ENCODE measurements at regions not wholly inside any gene's neighbourhood (a gene's known extent, or its start where the extent isn't known, plus 50 kb on each side); places are given as distances from the start of the nearest gene placed in this dataset.

DNA sequence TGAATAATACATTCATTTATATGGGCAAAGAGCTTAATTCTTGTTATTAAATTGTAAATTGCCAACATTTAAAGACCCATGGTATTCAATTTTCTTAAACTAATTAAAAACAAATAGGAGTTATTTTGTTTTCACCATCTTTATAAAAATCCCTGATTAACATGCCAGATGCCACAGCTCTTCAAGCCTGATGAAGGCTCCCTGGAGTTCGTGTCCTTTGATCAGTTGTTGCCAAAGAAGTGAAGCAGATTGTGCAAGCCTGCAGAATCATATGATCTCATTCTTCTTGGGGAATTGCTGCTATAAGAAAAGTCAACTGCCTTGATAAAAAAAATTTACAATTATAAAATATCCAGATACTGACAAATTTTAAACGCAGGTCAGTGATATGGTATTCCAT lies 288.3 kb upstream of the PPFIA2 start:
- Mint-ChIP-seq H3K36me3 (ENCODE audit: unreplicated experiment) (no peaks in the 10 kb centered on the region), H3K4me1 (ENCODE audit: unreplicated experiment) (no peaks in the 10 kb centered on the region), H3K4me3 (ENCODE audit: unreplicated experiment) (no peak overlapping the region), H3K9me3 (ENCODE audit: unreplicated experiment) (peaks cover 6% of the 10 kb centered on the region), H3K27me3 (ENCODE audit: unreplicated experiment) (no peaks in the 10 kb centered on the region), H3K27ac (ENCODE audit: unreplicated experiment) (no peak overlapping the region)
- TF ChIP-seq, protein P1, sequence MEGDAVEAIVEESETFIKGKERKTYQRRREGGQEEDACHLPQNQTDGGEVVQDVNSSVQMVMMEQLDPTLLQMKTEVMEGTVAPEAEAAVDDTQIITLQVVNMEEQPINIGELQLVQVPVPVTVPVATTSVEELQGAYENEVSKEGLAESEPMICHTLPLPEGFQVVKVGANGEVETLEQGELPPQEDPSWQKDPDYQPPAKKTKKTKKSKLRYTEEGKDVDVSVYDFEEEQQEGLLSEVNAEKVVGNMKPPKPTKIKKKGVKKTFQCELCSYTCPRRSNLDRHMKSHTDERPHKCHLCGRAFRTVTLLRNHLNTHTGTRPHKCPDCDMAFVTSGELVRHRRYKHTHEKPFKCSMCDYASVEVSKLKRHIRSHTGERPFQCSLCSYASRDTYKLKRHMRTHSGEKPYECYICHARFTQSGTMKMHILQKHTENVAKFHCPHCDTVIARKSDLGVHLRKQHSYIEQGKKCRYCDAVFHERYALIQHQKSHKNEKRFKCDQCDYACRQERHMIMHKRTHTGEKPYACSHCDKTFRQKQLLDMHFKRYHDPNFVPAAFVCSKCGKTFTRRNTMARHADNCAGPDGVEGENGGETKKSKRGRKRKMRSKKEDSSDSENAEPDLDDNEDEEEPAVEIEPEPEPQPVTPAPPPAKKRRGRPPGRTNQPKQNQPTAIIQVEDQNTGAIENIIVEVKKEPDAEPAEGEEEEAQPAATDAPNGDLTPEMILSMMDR (IDR thresholded peaks at IDR 0.05), result no peak
- no peak for DNase-seq (ENCODE audit: extremely low spot score, unreplicated experiment)

DNA sequence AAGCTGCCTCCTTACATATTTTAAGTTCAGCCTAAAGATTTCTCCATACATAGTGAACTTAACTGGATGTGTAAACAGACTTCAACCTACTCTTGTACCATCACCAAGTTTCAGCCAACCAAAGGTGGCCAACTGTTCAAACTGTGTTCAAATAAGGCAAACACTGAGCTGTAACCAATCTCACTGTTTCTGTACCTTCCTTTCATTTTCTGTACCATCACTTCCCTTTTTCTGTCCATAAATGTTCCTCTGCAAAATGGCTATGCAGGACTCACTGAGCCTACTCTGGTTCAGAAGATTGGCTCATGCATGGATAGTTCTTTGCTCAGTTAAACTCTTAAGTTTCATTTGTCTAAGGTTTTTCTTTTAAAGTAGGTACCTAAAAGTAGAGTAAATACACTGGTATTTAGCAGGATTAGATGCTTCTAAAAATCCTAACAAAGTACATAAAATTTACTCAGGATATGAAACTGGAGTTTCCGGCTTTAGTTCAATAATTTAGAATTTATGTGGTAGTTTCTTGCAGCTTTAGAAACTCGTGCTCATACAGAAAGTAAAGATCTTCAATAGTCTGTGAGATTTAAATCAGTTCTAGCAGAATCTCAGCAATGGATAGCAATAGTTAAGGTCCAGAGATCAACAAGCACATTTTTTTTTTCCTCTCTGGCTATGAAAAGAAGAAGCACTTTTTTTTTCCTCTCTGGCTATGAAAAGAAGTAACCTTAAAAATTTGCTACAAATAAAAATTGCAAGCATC lies 282.0 kb upstream of the PPFIA2 start:
- Mint-ChIP-seq H3K9me3 (ENCODE audit: unreplicated experiment) (no peaks in the 10 kb centered on the region), H3K27me3 (ENCODE audit: unreplicated experiment) (no peaks in the 10 kb centered on the region), H3K4me1 (ENCODE audit: unreplicated experiment) (no peaks in the 10 kb centered on the region), H3K4me3 (ENCODE audit: unreplicated experiment) (no peak overlapping the region), H3K27ac (ENCODE audit: unreplicated experiment) (no peak overlapping the region), H3K36me3 (ENCODE audit: unreplicated experiment) (no peaks in the 10 kb centered on the region)
- no peak for DNase-seq (ENCODE audit: extremely low spot score, unreplicated experiment)
- TF ChIP-seq, protein P1 (IDR thresholded peaks at IDR 0.05), result no peak

DNA sequence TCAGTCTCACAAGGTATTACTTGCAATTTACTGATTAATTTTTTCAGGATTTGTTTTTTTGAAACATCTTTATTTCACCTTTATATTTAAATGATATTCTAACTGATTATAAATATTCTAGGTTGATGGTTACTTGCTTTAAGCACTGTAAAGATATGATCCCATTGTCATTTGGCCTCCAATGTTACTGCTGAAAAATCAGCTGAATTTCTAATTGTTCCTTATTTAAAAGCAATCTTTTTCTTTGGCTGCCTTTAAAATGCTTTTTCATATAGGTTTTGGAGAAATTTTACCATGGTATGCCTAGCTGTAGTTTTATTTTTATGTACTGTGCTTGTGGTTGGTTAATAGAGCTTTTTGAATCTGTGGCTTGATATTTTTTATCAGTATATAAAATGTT lies 275.6 kb upstream of the PPFIA2 start:
- H3K9me3 Mint-ChIP-seq (ENCODE audit: unreplicated experiment), result no peaks in the 10 kb centered on the region
- no peaks in the 10 kb centered on the region for H3K27me3 Mint-ChIP-seq (ENCODE audit: unreplicated experiment)

DNA sequence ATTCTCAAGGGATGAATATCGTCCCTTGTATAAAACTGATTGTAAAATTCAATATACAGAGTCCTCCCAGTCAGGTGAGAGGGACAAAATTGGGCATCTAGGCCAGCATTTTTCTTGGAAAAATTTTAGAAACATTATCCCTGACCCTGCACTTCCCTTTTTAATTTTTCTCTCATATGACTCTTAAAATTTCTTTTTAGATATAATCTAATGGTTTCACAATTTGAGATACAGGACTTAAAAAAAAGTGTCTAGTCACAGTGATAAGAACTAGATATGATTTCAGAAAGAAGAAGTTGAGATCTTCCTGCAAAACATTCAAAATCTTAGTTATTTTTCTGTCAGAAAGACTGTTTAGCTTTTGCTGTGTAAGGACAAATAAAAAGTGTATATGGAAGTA lies 270.8 kb upstream of the PPFIA2 start:
- Mint-ChIP-seq H3K27ac (ENCODE audit: unreplicated experiment) (no peak overlapping the region), H3K9me3 (ENCODE audit: unreplicated experiment) (no peaks in the 10 kb centered on the region), H3K36me3 (ENCODE audit: unreplicated experiment) (no peaks in the 10 kb centered on the region), H3K27me3 (ENCODE audit: unreplicated experiment) (no peaks in the 10 kb centered on the region), H3K4me1 (ENCODE audit: unreplicated experiment) (no peaks in the 10 kb centered on the region), H3K4me3 (ENCODE audit: unreplicated experiment) (no peak overlapping the region)
- TF ChIP-seq, protein P1 (IDR thresholded peaks at IDR 0.05), result no peak
- no peak for DNase-seq (ENCODE audit: extremely low spot score, unreplicated experiment)

More for the DNA sequence above, 275.6 kb upstream of the PPFIA2 start:
- TF ChIP-seq, protein P1 (IDR thresholded peaks at IDR 0.05), result no peak
- H3K36me3 Mint-ChIP-seq (ENCODE audit: unreplicated experiment), result no peaks in the 10 kb centered on the region
- DNase-seq (ENCODE audit: extremely low spot score, unreplicated experiment), result no peak
- no peaks in the 10 kb centered on the region for H3K4me1 Mint-ChIP-seq (ENCODE audit: unreplicated experiment)
- no peak overlapping the region for H3K27ac Mint-ChIP-seq (ENCODE audit: unreplicated experiment)
- no peak overlapping the region for H3K4me3 Mint-ChIP-seq (ENCODE audit: unreplicated experiment)

DNA sequence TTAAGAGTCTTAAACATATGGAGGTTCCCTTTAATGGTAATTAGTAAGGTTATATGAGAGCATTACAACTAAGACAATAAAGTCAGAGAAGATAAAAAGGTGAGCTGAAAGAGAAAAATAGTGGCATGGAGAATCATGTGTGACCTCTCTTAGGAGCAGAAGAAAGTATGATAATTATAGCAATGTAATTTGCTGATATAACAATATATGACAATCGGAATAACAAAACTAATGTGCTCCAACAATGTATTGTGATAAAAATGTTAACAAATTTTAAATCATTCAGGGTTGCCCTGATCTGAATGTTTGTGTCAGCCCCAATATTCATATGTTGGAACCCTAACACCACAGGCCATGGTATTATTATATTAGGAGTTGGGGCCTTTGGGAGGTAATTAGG lies 269.6 kb upstream of the PPFIA2 start:
- H3K27me3 Mint-ChIP-seq (ENCODE audit: unreplicated experiment), result peaks cover 2% of the 10 kb centered on the region
- no peaks in the 10 kb centered on the region for H3K4me1 Mint-ChIP-seq (ENCODE audit: unreplicated experiment)
- H3K36me3 Mint-ChIP-seq (ENCODE audit: unreplicated experiment), result no peaks in the 10 kb centered on the region
- H3K4me3 Mint-ChIP-seq (ENCODE audit: unreplicated experiment), result no peak overlapping the region
- no peak for DNase-seq (ENCODE audit: extremely low spot score, unreplicated experiment)
- H3K9me3 Mint-ChIP-seq (ENCODE audit: unreplicated experiment), result no peaks in the 10 kb centered on the region
- H3K27ac Mint-ChIP-seq (ENCODE audit: unreplicated experiment), result no peak overlapping the region
- TF ChIP-seq, protein P1 (IDR thresholded peaks at IDR 0.05), result no peak

All from osteocyte (in vitro differentiated cells).